IMR-90 (cell line): ENCODE measurements at regions not wholly inside any gene's neighbourhood (a gene's known extent, or its start where the extent isn't known, plus 50 kb on each side); places are given as distances from the start of the nearest gene placed in this dataset.

Experiments used
- ATAC-seq: fragments of 200-7000 bp; cut with Tn5 transposase; 2 replicates; pipeline ENCODE4 v1.9.1; 2020; ENCODE audit warnings: low read depth, mild to moderate bottlenecking, moderate library complexity
- BruUV-seq: library from RNA; stranded (reverse); fragments of 400-500 nt; replicated peaks from 2 replicates; lab custom pipeline; 2021; lab: Mats Ljungman, UMichigan
- CTCF ChIA-PET: fragments of 300-600 bp; formaldehyde crosslinking; extraction: SDS; loops from one replicate; lab custom pipeline; 2021; ENCODE audit warnings: antibody characterized with exemption; lab: Yijun Ruan, JAX
- POLR2A ChIA-PET: fragments of 300-600 bp; sonication (Branson Sonifier 250); formaldehyde crosslinking; loops from one replicate; lab custom pipeline; 2022; ENCODE audit warnings: antibody characterized with exemption; ENCODE audit not compliant: unreplicated experiment; lab: Charles Lee
- DNase-seq: peaks from one replicate; pipeline ENCODE4 v3.0.0; 2013
- H2AFZ ChIP-seq: replicated peaks from 2 replicates; pipeline ENCODE3; 2013; ENCODE audit warnings: low read length, mild to moderate bottlenecking; ENCODE audit not compliant: poor library complexity
- H2AK5ac ChIP-seq: 2 replicates; pipeline ENCODE4 v1.6.1; 2013; ENCODE audit warnings: low read depth, low read length, inconsistent platforms
- H2AK9ac ChIP-seq: replicated peaks from 2 replicates; pipeline ENCODE3; 2013; ENCODE audit warnings: mild to moderate bottlenecking, low read depth, low read length, moderate library complexity; ENCODE audit not compliant: poor library complexity
- H2BK120ac ChIP-seq: 2 replicates; pipeline ENCODE4 v1.6.1; 2013; ENCODE audit warnings: low read depth, low read length, inconsistent platforms
- H2BK15ac ChIP-seq: 3 replicates; pipeline ENCODE4 v1.6.1; 2013; ENCODE audit warnings: low read depth, low read length, inconsistent platforms
- H2BK20ac ChIP-seq: 2 replicates; pipeline ENCODE4 v1.6.1; 2013; ENCODE audit warnings: low read depth, mild to moderate bottlenecking, inconsistent platforms, low read length, moderate library complexity
- H2BK5ac ChIP-seq: 2 replicates; pipeline ENCODE4 v1.6.1; 2013; ENCODE audit warnings: mild to moderate bottlenecking, low read depth, low read length, inconsistent platforms; ENCODE audit not compliant: poor library complexity, severe bottlenecking
- H3K14ac ChIP-seq: replicated peaks from 2 replicates; pipeline ENCODE4 v1.6.1; 2013; ENCODE audit warnings: low read depth, low read length, inconsistent platforms
- H3K18ac ChIP-seq: 2 replicates; pipeline ENCODE4 v1.6.1; 2013; ENCODE audit warnings: low read depth, low read length, control low read depth
- H3K23ac ChIP-seq: 2 replicates; pipeline ENCODE4 v1.6.1; 2013; ENCODE audit warnings: low read depth, low read length, inconsistent platforms
- H3K27ac ChIP-seq: 2 replicates; pipeline ENCODE4 v1.5.1; 2013; ENCODE audit warnings: mild to moderate bottlenecking, control low read depth, low read length; ENCODE audit not compliant: insufficient read depth
- H3K27me3 ChIP-seq: 2 replicates; pipeline ENCODE4 v1.6.1; 2013; ENCODE audit warnings: low read length; ENCODE audit not compliant: control insufficient read depth, insufficient read depth
- H3K36me3 ChIP-seq: 2 replicates; pipeline ENCODE4 v1.6.1; 2013; ENCODE audit warnings: low read length, mixed read lengths; ENCODE audit not compliant: control insufficient read depth, insufficient read depth
- H3K4ac ChIP-seq: 2 replicates; pipeline ENCODE4 v1.6.1; 2013; ENCODE audit warnings: low read depth, low read length, inconsistent platforms
- H3K4me1 ChIP-seq: 2 replicates; pipeline ENCODE4 v1.6.1; 2013; ENCODE audit warnings: low read length, mixed read lengths; ENCODE audit not compliant: control insufficient read depth, insufficient read depth
- H3K4me2 ChIP-seq: 2 replicates; pipeline ENCODE4 v1.6.1; 2013; ENCODE audit warnings: low read depth, mild to moderate bottlenecking, control low read depth, low read length, moderate library complexity
- H3K4me3 ChIP-seq: 2 replicates; pipeline ENCODE4 v1.5.1; 2013; ENCODE audit warnings: low read depth, mild to moderate bottlenecking, control low read depth, low read length, moderate library complexity; ENCODE audit not compliant: insufficient read depth
- H3K56ac ChIP-seq: 2 replicates; pipeline ENCODE4 v1.6.1; 2013; ENCODE audit warnings: low read length, inconsistent platforms; ENCODE audit not compliant: insufficient read depth; ENCODE audit errors: extremely low read depth
- H3K79me1 ChIP-seq, 2 experiments: 2 replicates each; pipeline ENCODE4 v1.6.1; 2013; ENCODE audit warnings: low read length in 2 of 2, inconsistent platforms in 1 of 2, low read depth in 1 of 2
- H3K9ac ChIP-seq: 2 replicates; pipeline ENCODE4 v1.6.1; 2013; ENCODE audit warnings: low read depth, low read length, control low read depth
- H3K9me1 ChIP-seq: 2 replicates; pipeline ENCODE4 v1.6.1; 2013; ENCODE audit warnings: low read length, inconsistent platforms; ENCODE audit not compliant: insufficient read depth
- H3K9me3 ChIP-seq: 2 replicates; pipeline ENCODE4 v1.6.1; 2013; ENCODE audit warnings: low read length; ENCODE audit not compliant: control insufficient read depth, insufficient read depth
- H4K20me1 ChIP-seq: 2 replicates; pipeline ENCODE4 v1.6.1; 2013; ENCODE audit warnings: low read length, inconsistent platforms; ENCODE audit not compliant: insufficient read depth
- H4K5ac ChIP-seq: 2 replicates; pipeline ENCODE4 v1.6.1; 2013; ENCODE audit warnings: mild to moderate bottlenecking, low read depth, low read length, control low read depth
- H4K8ac ChIP-seq, 2 experiments: 2 replicates each; pipeline ENCODE4 v1.6.1; 2013; ENCODE audit warnings: low read depth in 2 of 2, low read length in 2 of 2, control low read depth in 1 of 2, inconsistent platforms in 1 of 2
- H4K91ac ChIP-seq: 2 replicates; pipeline ENCODE4 v1.6.1; 2013; ENCODE audit warnings: low read depth, low read length, inconsistent platforms; ENCODE audit not compliant: insufficient read depth
- POLR2A ChIP-seq: IDR thresholded peaks from 2 replicates; pipeline ENCODE4 v1.6.1; 2012; ENCODE audit warnings: mild to moderate bottlenecking, low read depth, low read length
- RCOR1 ChIP-seq: IDR thresholded peaks from 2 replicates; pipeline ENCODE4 v1.6.1; 2012; ENCODE audit warnings: mild to moderate bottlenecking, low read length, improper control_type of control experiment; ENCODE audit not compliant: insufficient replicate concordance
- SMC3 ChIP-seq: fragments of 150-350 bp; IDR thresholded peaks from 2 replicates; pipeline ENCODE4 v1.6.1; 2016; ENCODE audit warnings: low read depth, mild to moderate bottlenecking, antibody characterized with exemption, low read length, moderate library complexity
- dilution Hi-C: fragments of 300-500 bp; cut with HindIII; formaldehyde crosslinking; loops from one replicate; pipeline ENCODE4 v1.14.3; 2018; ENCODE audit warnings: low sequenced_read_pairs; ENCODE audit not compliant: unreplicated experiment
- in situ Hi-C: fragments of 300-500 bp; cut with MboI; formaldehyde crosslinking; loops from 3 replicates; pipeline ENCODE4 v1.14.3; 2019; ENCODE audit warnings: low sequenced_read_pairs, inconsistent platforms, mixed read lengths
- intact Hi-C: fragments of 100-400 bp; cut with micrococcal nuclease; formaldehyde crosslinking; loops from 2 replicates; pipeline ENCODE4 v1.10.0; 2022

DNA sequence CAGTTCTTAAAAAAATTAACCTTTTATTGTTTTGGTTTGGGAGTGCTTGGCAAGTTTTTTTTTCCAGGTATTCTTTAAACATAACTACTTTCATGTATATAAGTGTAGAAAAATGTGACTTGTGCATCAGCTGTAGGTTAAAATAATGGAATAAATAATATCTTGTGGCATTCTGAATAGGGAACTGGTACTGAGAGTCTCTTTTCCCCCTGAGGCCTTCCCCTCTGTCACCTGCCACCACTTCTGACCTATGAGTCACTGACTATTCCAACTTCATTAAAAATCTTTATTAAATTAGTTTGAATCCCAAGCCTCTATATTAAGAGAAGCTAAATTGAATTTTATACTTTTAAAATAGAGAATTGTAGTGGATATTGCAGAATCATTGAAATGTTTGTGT, 805.7 kb downstream of the METTL15 start:
- Histone ChIP-seq H2BK5ac (no peak overlapping the region), H4K91ac (no peak overlapping the region), H4K5ac (no peak overlapping the region), H3K79me1 (no peaks in the 10 kb centered on the region), H4K20me1 (no peaks in the 10 kb centered on the region), H2AFZ (no peak overlapping the region), H3K4me1 (no peaks in the 10 kb centered on the region; the same call in 1 of the 2 replicates), H2BK120ac (no peak overlapping the region), H3K23ac (no peak overlapping the region), H3K4me2 (no peak overlapping the region), H3K56ac (no peak overlapping the region), H3K27me3 (no peaks in the 10 kb centered on the region), H3K4me3 (no peak overlapping the region), H2BK20ac (no peak overlapping the region), H3K9me1 (no peaks in the 10 kb centered on the region), H2AK9ac (no peak overlapping the region), H3K36me3 (no peaks in the 10 kb centered on the region), H2AK5ac (no peak overlapping the region), H3K18ac (no peak overlapping the region), H3K27ac (no peak overlapping the region), H3K9me3 (no peaks in the 10 kb centered on the region), H3K9ac (no peak overlapping the region), H2BK15ac (no peak overlapping the region), H3K14ac (no peak overlapping the region), H4K8ac (no peak overlapping the region), H3K4ac (no peak overlapping the region)
- DNase-seq (no peak), ATAC-seq (no peak)
- in situ Hi-C loops, result no loop called here
- intact Hi-C loops, result no loop called here
- CTCF ChIA-PET, result no interaction called here
- dilution Hi-C loops, result no loop called here
- BruUV-seq, result no TSS peak
- TF ChIP-seq SMC3, result no peak
- no peak for TF ChIP-seq RCOR1
- no peak for TF ChIP-seq POLR2A
- POLR2A ChIA-PET, result no interaction called here
